Brain microvascular endothelial cell (primary cell): ENCODE measurements at regions not wholly inside any gene's neighbourhood (a gene's known extent, or its start where the extent isn't known, plus 50 kb on each side); places are given as distances from the start of the nearest gene placed in this dataset.

Experiments used
- DNase-seq: peaks from one replicate; pipeline ENCODE4 v3.0.0-alpha.2; 2020
- H3K27ac ChIP-seq: fragments of 250-450 bp; sonication (Bioruptor Pico); 2 replicates; pipeline ENCODE4 v1.5.1; 2020; ENCODE audit warnings: mild to moderate bottlenecking, moderate library complexity
- H3K27me3 ChIP-seq: fragments of 250-450 bp; sonication (Bioruptor Pico); replicated peaks from 2 replicates; pipeline ENCODE4 v1.5.1; 2020; ENCODE audit warnings: mild to moderate bottlenecking
- H3K36me3 ChIP-seq: fragments of 250-450 bp; sonication (Bioruptor Pico); replicated peaks from 2 replicates; pipeline ENCODE4 v1.5.1; 2020; ENCODE audit warnings: mild to moderate bottlenecking
- H3K4me3 ChIP-seq: 2 replicates; pipeline ENCODE4 v1.5.1; 2011; ENCODE audit warnings: low read depth, mild to moderate bottlenecking, control low read depth, low read length, moderate library complexity
- CTCF ChIP-seq: IDR thresholded peaks from 2 replicates; pipeline ENCODE4 v1.5.1; 2011; ENCODE audit warnings: low read depth, mild to moderate bottlenecking, moderate library complexity, low read length, control low read depth, inconsistent platforms; ENCODE audit errors: missing control alignments
- in situ Hi-C: cut with HindIII; loops from 2 replicates; pipeline ENCODE4 v1.10.0; 2017; ENCODE audit warnings: low sequenced_read_pairs, low pct_ligation_motif_present

- Histone ChIP-seq H3K4me3 (no peak overlapping the region), H3K27ac (no peak overlapping the region), H3K27me3 (no peaks in the 10 kb centered on the region), H3K36me3 (no peaks in the 10 kb centered on the region)
- no peak for TF ChIP-seq CTCF
- in situ Hi-C loops = no loop called here
- DNase-seq = no peak
Observed at GRCh38 chr10:129134371-129134770, 332.7 kb upstream of the MGMT start.

DNA sequence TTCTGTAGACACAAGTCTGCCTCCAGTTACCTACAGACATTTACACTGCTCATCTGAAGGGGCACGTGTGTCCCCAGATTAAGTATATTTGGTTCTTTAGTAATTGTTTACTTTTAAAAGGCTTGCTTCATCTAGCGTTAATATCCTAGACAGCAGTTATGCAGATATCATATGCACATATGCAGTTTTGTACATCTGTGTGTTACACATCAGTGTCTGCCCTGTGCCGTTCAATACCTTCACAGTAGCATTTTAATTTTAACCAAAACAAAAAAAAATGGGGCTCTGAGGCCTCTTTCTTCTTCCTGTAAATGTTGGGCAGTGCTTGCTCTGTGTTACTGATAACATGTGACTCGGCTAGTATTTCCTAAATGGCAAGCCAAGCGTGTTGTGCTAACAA lies 331.4 kb upstream of the MGMT start:
- no peak for TF ChIP-seq CTCF
- Histone ChIP-seq H3K27ac (no peak overlapping the region), H3K4me3 (no peak overlapping the region), H3K36me3 (no peaks in the 10 kb centered on the region), H3K27me3 (no peaks in the 10 kb centered on the region)
- in situ Hi-C loops = no loop called here
- no peak for DNase-seq

DNA sequence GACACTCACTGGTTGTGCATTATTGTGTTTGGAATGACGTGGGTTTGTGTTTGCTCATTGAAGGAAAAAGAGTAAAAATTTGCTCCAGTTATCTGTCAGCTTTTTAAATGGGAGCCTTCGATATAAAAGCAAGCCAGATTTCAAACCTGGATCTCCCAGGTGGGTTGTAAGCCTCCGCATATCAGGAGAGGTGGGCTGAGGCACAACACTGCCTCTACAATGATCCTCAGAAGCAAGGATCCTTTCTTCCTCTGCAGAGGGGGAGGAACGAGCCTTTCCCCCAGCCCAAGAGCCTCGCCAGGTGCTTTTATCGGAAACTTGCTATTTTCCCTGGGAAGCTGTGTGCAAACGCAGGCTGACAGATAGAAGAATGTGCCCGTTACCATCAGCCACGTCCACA lies 331.0 kb upstream of the MGMT start:
- in situ Hi-C loops = no loop called here
- no peaks in the 10 kb centered on the region for H3K27me3 ChIP-seq
- no peak overlapping the region for H3K27ac ChIP-seq
- DNase-seq = no peak
- TF ChIP-seq CTCF = no peak
- H3K36me3 ChIP-seq = no peaks in the 10 kb centered on the region
- no peak overlapping the region for H3K4me3 ChIP-seq

- DNase-seq = no peak
- Histone ChIP-seq H3K27ac (no peak overlapping the region), H3K36me3 (no peaks in the 10 kb centered on the region), H3K4me3 (no peak overlapping the region), H3K27me3 (no peaks in the 10 kb centered on the region)
- TF ChIP-seq CTCF = no peak
- in situ Hi-C loops = no loop called here
Observed at GRCh38 chr10:129136951-129137350, 330.1 kb upstream of the MGMT start.

GRCh38 chr10:129140921-129141885 lies 325.8 kb upstream of the MGMT start:
- no peak overlapping the region for H3K4me3 ChIP-seq
- in situ Hi-C loops = no loop called here
- no peaks in the 10 kb centered on the region for H3K36me3 ChIP-seq
- no peak overlapping the region for H3K27ac ChIP-seq
- H3K27me3 ChIP-seq = no peaks in the 10 kb centered on the region
- no peak for TF ChIP-seq CTCF
- DNase-seq = no peak

GRCh38 chr10:129151281-129151680 lies 315.8 kb upstream of the MGMT start:
- Histone ChIP-seq H3K36me3 (no peaks in the 10 kb centered on the region), H3K27ac (no peak overlapping the region), H3K27me3 (no peaks in the 10 kb centered on the region), H3K4me3 (no peak overlapping the region)
- TF ChIP-seq CTCF = no peak
- in situ Hi-C loops = no loop called here
- DNase-seq = no peak
